ENCODE measurements at regions not wholly inside any gene's neighbourhood (a gene's known extent, or its start where the extent isn't known, plus 50 kb on each side); places are given as distances from the start of the nearest gene placed in this dataset.

DNA sequence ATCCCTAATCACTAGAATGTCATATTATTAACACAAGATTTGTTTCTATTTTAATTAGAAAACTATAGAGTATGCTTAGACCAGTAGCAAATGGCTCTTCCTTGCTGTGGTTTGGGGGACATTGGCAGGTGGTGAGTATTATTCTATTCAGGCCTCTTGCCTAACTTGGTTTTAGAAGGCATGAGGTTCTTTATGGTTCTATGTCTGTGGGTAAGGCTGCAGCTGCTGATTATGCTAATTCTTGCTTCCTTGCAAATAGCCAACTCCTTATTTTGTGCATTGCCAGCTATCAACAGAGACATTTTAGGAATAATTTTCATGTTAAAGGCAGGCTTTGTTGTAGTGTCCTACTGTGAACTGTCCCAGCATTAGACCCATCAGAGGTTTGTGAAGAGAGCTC lies 1344.9 kb downstream of the UQCRFS1 start:
- H3K36me3 ChIP-seq (ENCODE audit: control insufficient read depth in 2 of 2, insufficient read depth in 1 of 2, low read length in 2 of 2): no peaks in the 10 kb centered on the region; a peak in 1 of 3 replicates
- ChIA-PET CTCF (no interaction called here), POLR2A (no interaction called here)
- TF ChIP-seq ZBTB7A (tag by site-specific recombination; IDR thresholded peaks at IDR 0.05; ENCODE audit: low read depth): no peak
- no peak for TF ChIP-seq ZNF707 (tag by site-specific recombination; IDR thresholded peaks at IDR 0.05)
- TF ChIP-seq MYNN (tag by site-specific recombination; IDR thresholded peaks at IDR 0.05; ENCODE audit: borderline replicate concordance): no peak
- no peak for TF ChIP-seq ZNF239 (tag by site-specific recombination; IDR thresholded peaks at IDR 0.05)
- no peak for TF ChIP-seq ZNF274 (IDR thresholded peaks at IDR 0.05; ENCODE audit: low read length)
- TF ChIP-seq ZNF274 (tag by site-specific recombination; IDR thresholded peaks at IDR 0.05; ENCODE audit: borderline replicate concordance): no peak
- TF ChIP-seq OSR2 (tag by site-specific recombination; IDR thresholded peaks at IDR 0.05): no peak
- TF ChIP-seq SALL2 (tag by site-specific recombination; IDR thresholded peaks at IDR 0.05; ENCODE audit: borderline replicate concordance): no peak
- TF ChIP-seq ZNF23 (tag by site-specific recombination; IDR thresholded peaks at IDR 0.05; ENCODE audit: borderline replicate concordance): no peak
- no peak for TF ChIP-seq KLF10 (tag by site-specific recombination; IDR thresholded peaks at IDR 0.05)
- TF ChIP-seq ZNF585B (tag by site-specific recombination; IDR thresholded peaks at IDR 0.05): no peak
- no peak for TF ChIP-seq ZNF184 (tag by site-specific recombination; IDR thresholded peaks at IDR 0.05)
- TF ChIP-seq, protein P1, sequence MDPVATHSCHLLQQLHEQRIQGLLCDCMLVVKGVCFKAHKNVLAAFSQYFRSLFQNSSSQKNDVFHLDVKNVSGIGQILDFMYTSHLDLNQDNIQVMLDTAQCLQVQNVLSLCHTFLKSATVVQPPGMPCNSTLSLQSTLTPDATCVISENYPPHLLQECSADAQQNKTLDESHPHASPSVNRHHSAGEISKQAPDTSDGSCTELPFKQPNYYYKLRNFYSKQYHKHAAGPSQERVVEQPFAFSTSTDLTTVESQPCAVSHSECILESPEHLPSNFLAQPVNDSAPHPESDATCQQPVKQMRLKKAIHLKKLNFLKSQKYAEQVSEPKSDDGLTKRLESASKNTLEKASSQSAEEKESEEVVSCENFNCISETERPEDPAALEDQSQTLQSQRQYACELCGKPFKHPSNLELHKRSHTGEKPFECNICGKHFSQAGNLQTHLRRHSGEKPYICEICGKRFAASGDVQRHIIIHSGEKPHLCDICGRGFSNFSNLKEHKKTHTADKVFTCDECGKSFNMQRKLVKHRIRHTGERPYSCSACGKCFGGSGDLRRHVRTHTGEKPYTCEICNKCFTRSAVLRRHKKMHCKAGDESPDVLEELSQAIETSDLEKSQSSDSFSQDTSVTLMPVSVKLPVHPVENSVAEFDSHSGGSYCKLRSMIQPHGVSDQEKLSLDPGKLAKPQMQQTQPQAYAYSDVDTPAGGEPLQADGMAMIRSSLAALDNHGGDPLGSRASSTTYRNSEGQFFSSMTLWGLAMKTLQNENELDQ (tag by site-specific recombination; IDR thresholded peaks at IDR 0.05; ENCODE audit: low read depth): no peak
- TF ChIP-seq ZNF600 (tag by site-specific recombination; IDR thresholded peaks at IDR 0.05): no peak
- no peak for TF ChIP-seq ZNF423 (tag by site-specific recombination; IDR thresholded peaks at IDR 0.05)
- TF ChIP-seq, protein P2, sequence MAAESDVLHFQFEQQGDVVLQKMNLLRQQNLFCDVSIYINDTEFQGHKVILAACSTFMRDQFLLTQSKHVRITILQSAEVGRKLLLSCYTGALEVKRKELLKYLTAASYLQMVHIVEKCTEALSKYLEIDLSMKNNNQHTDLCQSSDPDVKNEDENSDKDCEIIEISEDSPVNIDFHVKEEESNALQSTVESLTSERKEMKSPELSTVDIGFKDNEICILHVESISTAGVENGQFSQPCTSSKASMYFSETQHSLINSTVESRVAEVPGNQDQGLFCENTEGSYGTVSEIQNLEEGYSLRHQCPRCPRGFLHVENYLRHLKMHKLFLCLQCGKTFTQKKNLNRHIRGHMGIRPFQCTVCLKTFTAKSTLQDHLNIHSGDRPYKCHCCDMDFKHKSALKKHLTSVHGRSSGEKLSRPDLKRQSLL (tag by site-specific recombination; IDR thresholded peaks at IDR 0.05): no peak
- TF ChIP-seq ZNF37A (tag by site-specific recombination; IDR thresholded peaks at IDR 0.05): no peak
- no peak for TF ChIP-seq ZNF658 (tag by site-specific recombination; IDR thresholded peaks at IDR 0.05)
- no peak for TF ChIP-seq ZNF175 (tag by site-specific recombination; IDR thresholded peaks at IDR 0.05)
- H3K4me3 ChIP-seq (ENCODE audit: low read depth, low read length): no peak overlapping the region
- H3K9me3 ChIP-seq (ENCODE audit: control insufficient read depth, insufficient read depth, low read depth, low read length): no peaks in the 10 kb centered on the region; the same call in none of the 2 replicates
- H3K4me1 ChIP-seq (ENCODE audit: control insufficient read depth, insufficient read depth, low read length): no peaks in the 10 kb centered on the region
- no peak overlapping the region for H3K27ac ChIP-seq (ENCODE audit: extremely low read depth, low read depth, low read length)

DNA sequence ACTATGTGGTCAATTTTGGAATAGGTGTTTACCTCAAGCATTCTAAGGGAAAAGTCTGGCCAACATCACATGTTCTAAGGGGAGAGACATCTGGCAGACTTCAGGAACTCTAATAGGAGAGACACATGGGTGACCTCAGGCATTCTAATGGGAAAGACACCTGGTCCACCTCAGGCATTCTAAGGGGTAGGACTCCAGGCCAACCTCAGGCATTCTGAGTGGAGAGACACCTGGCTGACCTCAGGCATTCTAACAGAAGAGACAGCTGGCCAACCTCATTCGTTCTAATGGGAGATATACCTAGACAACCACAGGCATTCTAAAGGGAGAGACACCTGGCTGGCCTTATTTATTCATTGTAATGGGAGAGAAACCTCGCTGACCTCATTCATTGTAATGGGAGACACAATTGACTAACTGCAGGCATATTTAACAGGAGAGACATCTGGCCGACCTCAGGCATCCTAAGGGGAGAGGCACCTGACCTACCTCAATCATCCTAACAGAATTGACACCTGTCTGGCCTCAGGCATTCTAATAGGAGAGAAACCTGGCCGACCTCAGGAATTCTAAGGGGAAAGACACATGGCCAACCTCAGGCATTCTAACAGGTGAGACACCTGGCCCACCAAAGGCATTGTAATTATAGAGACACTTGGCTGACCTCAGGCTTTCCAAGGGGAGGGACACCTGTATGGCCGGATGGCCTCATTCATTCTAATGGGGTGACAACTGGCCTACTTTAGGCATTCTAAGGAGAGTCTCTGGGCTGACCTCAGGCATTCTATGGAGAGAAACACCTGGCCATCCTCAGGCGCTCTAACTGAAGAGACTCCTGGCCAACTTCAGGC lies 1346.8 kb downstream of the UQCRFS1 start:
- ChIA-PET POLR2A (no interaction called here), CTCF (no interaction called here)
- no peak overlapping the region for H3K27ac ChIP-seq (ENCODE audit: extremely low read depth, low read depth, low read length)
- H3K36me3 ChIP-seq (ENCODE audit: control insufficient read depth in 2 of 2, insufficient read depth in 1 of 2, low read length in 2 of 2): no peaks in the 10 kb centered on the region; a peak in 1 of 3 replicates
- no peak overlapping the region for H3K4me3 ChIP-seq (ENCODE audit: low read depth, low read length)
- peaks cover under 1% of the 10 kb centered on the region for H3K9me3 ChIP-seq (ENCODE audit: control insufficient read depth, insufficient read depth, low read depth, low read length)
- no peaks in the 10 kb centered on the region for H3K4me1 ChIP-seq (ENCODE audit: control insufficient read depth, insufficient read depth, low read length)
- TF ChIP-seq ZNF114 (tag by site-specific recombination; IDR thresholded peaks at IDR 0.05) (no peak), ZNF433 (tag by site-specific recombination; IDR thresholded peaks at IDR 0.05; ENCODE audit: low read depth) (no peak), ZNF211 (tag by site-specific recombination; IDR thresholded peaks at IDR 0.05; ENCODE audit: low read depth) (no peak), ZNF423 (tag by site-specific recombination; IDR thresholded peaks at IDR 0.05) (no peak), ZBTB8A (tag by site-specific recombination; IDR thresholded peaks at IDR 0.05) (no peak), ZBTB21 (tag by site-specific recombination; IDR thresholded peaks at IDR 0.05) (no peak), ZNF426 (tag by site-specific recombination; IDR thresholded peaks at IDR 0.05) (no peak), HOXA7 (CRISPR knock-in tag; IDR thresholded peaks at IDR 0.05; ENCODE audit: borderline replicate concordance) (no peak)
- TF ChIP-seq, protein P3, sequence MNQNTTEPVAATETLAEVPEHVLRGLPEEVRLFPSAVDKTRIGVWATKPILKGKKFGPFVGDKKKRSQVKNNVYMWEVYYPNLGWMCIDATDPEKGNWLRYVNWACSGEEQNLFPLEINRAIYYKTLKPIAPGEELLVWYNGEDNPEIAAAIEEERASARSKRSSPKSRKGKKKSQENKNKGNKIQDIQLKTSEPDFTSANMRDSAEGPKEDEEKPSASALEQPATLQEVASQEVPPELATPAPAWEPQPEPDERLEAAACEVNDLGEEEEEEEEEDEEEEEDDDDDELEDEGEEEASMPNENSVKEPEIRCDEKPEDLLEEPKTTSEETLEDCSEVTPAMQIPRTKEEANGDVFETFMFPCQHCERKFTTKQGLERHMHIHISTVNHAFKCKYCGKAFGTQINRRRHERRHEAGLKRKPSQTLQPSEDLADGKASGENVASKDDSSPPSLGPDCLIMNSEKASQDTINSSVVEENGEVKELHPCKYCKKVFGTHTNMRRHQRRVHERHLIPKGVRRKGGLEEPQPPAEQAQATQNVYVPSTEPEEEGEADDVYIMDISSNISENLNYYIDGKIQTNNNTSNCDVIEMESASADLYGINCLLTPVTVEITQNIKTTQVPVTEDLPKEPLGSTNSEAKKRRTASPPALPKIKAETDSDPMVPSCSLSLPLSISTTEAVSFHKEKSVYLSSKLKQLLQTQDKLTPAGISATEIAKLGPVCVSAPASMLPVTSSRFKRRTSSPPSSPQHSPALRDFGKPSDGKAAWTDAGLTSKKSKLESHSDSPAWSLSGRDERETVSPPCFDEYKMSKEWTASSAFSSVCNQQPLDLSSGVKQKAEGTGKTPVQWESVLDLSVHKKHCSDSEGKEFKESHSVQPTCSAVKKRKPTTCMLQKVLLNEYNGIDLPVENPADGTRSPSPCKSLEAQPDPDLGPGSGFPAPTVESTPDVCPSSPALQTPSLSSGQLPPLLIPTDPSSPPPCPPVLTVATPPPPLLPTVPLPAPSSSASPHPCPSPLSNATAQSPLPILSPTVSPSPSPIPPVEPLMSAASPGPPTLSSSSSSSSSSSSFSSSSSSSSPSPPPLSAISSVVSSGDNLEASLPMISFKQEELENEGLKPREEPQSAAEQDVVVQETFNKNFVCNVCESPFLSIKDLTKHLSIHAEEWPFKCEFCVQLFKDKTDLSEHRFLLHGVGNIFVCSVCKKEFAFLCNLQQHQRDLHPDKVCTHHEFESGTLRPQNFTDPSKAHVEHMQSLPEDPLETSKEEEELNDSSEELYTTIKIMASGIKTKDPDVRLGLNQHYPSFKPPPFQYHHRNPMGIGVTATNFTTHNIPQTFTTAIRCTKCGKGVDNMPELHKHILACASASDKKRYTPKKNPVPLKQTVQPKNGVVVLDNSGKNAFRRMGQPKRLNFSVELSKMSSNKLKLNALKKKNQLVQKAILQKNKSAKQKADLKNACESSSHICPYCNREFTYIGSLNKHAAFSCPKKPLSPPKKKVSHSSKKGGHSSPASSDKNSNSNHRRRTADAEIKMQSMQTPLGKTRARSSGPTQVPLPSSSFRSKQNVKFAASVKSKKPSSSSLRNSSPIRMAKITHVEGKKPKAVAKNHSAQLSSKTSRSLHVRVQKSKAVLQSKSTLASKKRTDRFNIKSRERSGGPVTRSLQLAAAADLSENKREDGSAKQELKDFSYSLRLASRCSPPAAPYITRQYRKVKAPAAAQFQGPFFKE (tag by site-specific recombination; IDR thresholded peaks at IDR 0.05; ENCODE audit: borderline replicate concordance): no peak
